Effector CD8-positive, alpha-beta T cell (primary cell): ENCODE measurements at regions not wholly inside any gene's neighbourhood (a gene's known extent, or its start where the extent isn't known, plus 50 kb on each side); places are given as distances from the start of the nearest gene placed in this dataset.
"Not testable (repeated sequence)": the region's sequence is repeated elsewhere in the genome, so short reads cannot be mapped to it uniquely, and the experiment has no call there.

ENCODE experiments used
- DNase-seq: peaks from one replicate; lab custom pipeline; 2025; lab: John Stamatoyannopoulos, UW

DNA sequence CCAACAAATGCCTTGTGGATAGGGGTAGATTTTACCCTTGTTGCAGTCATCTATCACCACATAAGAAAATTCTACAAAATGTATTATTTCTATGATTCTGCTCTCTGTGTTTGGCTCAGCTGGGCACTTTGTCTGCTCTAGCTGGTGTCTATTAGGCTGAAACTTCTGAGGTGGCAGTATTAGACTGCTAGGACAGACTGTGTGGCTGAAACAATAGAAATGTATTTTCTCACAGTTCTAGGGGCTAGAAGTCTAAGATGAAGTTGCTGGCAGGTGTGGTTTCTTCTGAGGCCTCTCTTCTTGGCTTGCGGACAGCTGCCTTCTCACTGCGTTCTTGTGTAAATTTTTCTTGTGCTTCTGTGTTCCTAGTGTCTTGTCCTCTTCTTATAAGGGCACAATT, 1139.6 kb upstream of the LRRTM3 start:
- no peak for DNase-seq

DNA sequence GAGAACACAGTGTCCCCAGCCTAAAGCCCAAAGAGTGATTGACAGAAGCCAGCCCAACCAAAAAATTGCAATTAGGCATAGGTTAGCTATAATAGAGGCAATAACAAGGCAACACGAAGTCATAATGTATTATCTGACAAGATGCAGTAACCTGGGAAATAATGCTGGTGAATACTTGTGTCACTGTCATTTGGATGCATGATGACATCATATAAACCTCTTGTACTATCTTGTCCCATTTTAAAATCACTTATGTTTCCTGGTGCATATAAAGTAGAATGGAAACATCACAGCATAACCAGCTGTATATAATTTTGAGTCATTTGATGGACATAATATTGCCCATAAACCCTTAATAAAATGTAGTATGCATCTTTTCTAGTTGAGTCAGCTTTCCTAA, 1138.3 kb upstream of the LRRTM3 start:
- no peak for DNase-seq

DNA sequence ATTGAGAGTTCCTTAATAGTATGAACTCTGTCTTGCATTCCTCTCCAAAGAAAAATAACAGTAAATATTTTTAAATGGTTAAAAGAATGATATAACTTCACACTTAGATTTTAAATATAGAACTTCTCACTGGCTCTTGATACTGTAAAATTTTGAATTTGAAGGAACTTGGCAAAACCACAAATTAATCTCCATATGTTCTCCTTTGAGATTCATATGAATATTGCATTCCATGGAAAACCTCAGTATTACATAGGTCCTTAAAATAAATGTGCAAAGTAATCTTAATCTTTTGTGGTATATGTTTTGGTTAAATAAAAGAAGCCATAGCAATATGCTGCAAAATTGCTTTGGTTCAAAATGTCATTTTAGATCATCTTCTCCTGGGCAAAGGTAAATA, 1137.6 kb upstream of the LRRTM3 start:
- no peak for DNase-seq

DNA sequence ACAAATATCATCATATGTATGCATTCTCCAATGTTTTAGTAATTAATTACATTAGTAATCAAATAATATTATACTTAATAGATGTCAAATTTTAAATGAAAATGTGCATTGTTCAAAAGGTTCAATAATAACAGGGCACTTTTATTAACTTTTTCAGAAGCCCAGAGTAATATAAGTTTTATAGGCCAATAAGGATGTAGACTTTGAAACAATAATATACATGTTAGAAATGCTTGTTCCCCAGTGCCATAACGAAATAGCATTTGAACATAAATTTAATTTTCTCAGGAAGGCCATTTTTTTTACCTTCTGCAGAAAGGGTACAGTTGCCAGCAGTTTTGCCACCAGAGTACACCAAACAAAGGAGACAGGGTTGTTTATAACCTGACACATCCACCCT, 1133.9 kb upstream of the LRRTM3 start:
- no peak for DNase-seq

DNA sequence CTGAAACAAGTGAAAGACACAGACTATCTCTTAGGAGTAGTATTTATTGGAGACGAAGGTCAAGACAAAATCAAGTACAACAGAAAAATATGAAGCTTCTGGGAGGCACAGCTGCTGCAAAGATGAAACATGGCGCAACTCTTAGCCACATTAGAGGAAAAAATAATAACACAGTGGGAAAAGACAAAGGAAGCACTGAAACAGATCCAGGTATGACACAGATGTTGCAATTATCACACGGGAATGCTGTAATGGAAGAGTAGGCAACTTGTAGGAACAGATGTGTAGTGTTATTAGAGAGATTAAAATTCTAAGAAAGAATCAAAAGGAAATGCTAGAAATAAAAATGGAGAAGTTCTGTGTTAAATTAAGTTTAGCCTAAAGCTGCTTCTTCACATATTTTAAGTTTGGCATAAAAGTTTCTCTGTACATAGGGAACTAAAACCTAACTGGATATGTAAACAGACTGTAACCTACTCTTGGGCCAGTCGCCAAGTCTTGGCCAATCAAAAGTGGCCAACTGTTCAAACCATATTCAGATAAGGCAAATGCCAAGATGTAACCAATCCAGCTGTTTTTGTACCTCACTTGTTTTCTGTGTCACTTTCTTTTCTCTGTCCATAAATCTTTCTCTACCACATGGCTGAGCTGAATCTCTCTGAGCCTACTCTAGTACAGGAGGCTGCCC, 1132.0 kb upstream of the LRRTM3 start:
- DNase-seq: no peak

DNA sequence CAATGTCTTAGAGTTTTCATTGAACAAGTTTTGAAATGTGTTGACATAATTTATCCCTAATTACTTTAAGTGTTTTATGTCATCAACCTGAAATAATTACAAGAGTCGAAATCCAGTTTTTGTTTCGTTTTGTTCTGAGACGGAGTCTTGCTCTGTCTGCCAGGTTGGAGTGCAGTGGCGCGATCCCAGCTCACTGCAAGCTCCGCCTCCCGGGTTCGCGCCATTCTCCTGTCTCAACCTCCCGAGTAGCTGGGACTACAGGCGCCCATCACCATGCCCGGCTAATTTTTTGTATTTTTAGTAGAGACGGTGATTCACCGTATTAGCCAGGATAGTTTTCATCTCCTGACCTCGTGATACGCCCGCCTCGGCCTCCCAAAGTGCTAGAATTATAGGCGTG, 1131.0 kb upstream of the LRRTM3 start:
- not testable (repeated sequence) for DNase-seq

DNA sequence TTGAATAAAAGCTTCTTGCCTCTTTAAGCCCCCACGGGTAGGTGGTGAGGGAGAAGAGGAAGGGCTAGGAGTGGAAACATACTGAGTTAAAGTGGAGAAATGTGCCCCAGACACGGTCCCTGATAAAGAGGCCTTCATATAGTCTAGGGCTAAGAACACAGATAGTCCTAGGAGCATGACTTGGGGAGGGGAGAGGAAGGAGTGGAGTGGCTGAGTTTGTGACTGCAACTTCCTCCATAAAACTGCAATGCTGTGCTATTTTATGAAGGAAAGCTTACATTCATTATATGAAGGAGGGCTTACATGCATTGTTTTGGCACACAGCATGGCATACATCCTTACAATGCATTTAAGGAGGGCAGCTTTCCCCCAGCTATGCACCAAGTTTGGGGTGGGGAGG, 1129.4 kb upstream of the LRRTM3 start:
- no peak for DNase-seq

DNA sequence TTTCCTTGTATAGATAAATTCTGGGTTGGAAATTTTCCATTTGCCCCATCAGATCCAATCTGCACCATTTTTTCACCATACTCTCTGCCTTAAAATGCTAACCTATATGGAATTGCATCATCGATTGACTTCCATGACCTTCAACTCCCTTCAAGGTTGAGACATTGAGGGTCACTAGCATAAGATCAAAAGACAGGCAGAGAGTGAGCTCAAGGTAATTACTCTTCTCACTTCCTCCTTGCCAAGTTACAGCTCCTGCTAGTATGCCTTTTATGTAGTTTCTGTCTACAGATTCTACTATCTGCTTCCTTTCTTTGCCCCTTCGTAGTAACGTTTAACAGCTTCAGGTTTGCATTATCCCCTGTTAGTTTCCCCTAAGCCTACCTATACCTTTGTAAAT, 1127.7 kb upstream of the LRRTM3 start:
- no peak for DNase-seq

DNA sequence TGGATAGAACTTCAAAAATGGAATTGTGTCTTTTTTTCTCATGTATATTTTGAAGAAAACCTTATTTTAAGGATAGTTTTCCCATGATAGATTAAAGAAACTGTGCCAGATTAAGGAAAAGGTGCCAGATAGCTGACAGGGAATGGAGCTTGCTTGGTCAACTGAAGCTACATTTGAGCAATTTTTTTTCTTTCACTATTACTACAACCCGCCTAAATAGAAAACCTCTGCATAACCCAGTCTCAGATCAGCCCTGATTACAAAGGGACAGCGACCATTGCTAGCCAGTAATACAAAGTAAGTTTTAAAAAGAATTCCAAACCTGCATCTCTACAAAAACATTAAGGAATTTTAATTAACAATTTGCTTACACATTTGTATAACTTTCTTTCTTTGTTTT, 1123.4 kb upstream of the LRRTM3 start:
- DNase-seq: no peak

DNA sequence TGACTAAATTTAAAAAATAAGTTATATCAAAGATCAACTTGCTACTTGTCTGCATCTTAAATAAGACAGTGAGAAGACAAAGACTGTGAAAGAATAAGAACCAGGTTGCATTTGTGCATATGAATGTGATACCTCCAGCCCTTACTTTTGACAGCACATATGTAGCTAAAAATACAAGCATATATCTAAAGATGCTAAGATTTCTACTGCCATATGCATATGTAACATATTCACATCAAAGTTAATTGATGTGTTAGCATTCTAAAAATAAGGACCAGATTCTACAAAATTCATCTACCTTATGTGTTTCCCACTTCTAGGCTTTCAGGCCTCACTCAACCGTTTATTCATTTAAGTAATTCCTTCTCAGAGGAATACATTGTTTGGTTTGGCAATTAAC, 1120.3 kb upstream of the LRRTM3 start:
- no peak for DNase-seq

DNA sequence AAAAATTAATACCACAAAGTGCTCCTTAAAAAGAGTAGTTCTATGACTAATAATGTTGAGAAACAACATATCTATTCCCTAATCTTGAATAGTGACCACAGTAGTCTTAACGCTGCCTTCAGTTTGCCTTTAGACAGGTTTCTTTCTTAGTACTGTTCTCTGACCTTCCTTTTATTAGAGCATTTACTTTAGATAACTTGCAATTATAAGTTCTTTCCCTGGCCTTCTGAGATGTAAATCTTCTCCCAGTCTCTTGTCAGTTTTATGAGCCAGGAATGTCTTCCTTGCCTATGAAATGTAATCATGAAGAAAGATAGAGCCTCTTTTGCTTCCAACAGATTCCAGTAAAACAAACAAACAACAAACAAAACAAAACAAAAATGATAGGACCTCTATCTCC, 1119.8 kb upstream of the LRRTM3 start:
- no peak for DNase-seq

DNA sequence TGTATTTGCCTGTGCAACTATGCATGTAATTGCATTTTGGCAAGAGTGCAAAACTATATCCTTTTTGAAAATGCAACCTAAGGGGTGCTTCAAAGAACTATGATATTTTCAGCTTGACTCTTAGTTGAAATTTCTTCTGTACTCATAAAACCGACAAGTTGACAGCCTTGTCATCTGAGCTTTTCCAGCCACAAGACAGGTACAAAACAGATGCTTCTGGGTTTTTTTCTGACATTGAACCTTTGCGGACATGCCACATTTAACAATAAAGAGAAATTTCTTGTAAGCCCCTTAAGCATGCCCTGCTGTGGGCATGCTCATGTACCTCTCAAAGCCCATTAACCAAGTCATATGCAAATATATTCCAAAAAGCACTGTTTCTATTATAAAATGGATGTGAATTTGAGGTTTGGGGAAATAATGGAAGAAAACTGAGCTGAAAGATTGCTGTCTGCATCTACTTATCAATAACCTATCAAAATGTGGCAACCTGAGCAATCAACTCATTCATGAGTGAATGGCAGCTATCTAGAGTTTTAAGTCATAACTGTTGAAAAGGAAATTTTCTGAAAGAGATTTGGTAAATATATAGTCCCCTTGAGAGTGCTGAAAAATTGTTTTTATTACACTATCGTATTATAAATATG, 1117.0 kb upstream of the LRRTM3 start:
- no peak for DNase-seq

DNA sequence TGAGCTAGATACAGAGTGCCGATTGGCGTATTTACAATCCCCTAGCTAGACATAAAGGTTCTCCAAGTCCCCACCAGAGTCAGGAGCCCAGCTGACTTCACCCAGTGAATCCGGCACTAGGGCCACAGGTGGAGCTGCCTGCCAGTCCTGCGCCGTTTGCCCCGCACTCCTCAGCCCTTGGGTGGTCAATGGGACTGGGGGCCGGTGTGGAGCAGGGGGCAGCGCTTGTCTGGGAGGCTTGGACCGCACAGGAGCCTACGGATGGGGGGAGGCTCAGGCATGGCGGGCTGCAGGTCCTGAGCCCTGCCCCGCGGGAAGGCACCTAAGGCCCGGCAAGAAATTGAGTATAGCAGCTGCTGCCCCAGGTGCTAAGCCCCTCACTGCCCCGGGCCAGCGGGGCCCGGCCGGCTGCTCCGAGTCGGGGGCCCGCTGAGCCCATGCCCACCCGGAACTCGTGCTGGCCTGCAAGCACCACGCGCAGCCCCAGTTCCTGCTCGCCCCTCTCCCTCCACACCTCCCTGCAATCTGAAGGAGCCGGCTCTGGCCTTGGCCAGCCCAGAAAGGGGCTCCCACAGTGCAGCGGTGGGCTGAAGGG, 1113.8 kb upstream of the LRRTM3 start:
- DNase-seq: no peak

DNA sequence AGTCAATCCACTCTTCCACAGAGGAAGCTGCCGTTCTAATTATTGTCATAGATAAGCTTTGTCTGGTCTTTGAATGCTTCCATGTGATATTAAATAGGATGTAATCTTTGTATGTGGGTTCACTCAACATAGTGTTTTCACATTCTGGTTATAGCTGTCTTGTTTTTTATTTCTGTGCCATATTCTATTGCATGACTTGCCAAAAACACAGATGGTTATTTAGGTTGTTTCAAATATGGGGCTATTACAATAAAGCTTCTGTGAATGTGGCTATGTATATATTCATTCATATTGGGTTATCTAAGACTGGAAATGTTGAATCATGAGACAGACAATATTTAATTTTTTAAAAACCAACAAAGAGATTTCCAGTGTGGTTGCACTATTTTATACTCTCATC, 1109.3 kb upstream of the LRRTM3 start:
- no peak for DNase-seq

DNA sequence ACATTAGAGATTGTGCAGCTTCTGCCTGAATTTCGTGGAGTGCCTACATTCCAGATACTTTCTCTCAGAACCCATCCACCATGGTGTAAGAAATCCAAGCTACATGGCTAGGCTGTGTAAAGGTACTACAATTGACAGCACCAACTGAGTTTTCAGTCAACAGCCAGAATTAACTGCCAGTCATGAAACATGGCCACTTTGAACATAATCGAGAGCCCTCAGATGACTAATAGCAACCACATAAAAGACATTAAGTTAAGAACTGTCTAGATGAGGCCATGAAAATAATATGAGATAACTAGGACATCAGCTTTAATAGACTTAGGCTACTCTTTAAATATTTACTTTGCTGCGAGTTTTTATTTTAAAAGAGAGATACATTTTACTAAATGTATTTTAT, 1106.8 kb upstream of the LRRTM3 start:
- DNase-seq: no peak

DNA sequence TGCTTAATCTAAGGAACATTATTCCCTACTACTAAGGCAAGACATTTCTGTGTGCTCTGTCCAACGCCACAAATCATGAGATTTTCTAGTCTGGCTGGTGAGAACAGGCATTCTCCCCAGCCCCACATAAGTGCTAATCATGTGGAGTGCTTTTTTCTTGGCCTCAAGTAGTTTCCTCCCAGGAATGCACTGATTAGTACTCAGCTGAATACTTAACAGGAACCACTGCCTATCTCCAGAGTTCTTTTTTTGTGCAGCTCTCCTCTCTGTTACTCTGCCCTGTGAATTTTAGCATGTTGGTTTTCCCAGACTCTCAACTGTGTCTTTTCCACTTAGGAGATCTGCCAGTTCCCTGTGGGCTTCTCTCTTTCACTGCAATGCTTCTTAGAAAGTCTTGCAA, 1098.5 kb upstream of the LRRTM3 start:
- DNase-seq: no peak

DNA sequence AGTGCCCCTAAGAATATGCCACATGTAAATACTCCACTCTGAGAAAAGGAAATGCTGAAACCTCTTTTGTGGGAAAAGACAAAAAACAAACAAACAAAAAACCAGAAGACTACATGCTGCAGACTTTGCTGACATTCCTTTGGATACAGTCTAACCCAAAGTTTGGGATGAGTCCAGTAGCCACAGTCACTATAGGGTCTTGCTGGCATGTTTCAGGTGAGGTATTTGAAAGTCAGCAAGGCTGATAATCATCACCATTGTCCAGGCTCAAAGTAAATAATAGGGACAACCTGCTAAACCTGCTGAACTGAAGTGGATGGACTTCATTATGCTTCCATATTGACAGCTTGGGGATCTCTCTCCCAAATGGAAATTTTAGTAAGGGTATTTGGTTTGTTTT, 1087.0 kb upstream of the LRRTM3 start:
- no peak for DNase-seq

DNA sequence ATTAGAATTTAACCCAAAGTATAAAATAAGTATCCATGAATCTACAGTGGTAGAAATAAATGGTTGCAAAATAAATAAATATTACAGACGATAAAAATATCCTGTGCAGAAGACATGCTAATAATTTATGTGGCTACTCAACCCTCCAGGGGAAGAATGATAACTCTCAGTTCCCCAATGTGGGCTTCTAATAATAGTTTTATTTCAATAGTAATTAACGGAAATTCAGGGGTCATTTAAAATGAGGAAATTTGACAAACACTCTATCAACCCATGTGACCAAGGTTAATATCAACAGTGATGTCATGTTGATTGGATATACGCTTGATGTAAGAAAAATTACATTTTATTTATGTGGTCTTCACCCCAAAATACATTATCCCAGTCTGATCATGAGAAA, 1082.6 kb upstream of the LRRTM3 start:
- no peak for DNase-seq

DNA sequence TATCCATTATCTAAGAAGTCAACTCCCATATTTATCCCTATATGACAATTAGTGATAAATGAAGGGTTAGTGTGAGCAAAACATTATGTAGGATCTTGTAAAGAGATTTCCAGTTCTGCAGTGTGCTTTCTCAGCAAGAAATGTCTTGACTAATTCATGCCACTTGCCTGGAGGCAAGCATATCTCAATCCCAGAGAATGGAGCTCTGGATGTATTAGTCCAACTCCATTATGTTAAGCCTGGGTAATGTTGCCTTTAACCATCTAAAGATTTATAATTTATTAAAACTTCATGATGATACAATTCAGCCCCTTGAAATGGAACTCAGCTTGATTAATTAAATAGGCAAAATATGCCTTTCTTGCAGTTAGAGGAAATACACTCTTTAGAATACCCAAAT, 1079.9 kb upstream of the LRRTM3 start:
- DNase-seq: no peak

DNA sequence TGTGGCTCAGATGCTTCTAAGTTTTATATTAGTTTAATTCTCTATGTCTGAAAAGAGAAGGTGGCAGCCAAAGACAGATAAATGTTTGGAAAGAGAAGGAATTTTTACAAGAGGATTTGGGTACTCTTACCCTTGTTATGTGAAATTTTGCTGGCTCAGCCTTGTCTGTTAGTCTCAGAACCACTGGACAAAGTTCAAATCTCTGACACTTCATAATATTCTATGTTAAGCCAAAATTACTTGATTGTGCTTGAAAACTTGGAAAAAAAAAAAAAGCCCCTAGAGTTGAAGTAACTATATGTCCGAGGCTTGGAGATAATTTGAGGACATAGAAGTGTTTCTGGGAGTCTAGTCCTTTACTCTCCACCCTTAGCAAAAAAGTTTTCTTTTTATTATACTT, 1079.3 kb upstream of the LRRTM3 start:
- no peak for DNase-seq

DNA sequence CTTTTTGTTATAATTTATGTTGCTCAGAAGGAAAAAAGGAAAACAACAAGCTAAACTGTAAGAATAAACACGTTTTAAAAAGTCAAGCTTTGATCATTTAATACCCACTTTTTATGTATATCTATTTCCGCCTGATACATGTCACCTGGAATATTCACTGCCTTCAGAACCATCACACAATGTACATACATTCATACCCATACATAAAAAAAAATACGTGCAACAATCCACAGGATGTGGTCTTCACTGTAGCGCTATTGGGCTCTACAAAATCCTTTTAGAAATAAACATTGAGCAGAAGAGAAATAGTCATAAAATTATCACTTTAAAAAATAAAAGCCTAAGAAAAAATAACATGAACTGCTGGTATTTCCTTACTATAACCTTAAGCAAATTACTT, 1078.9 kb upstream of the LRRTM3 start:
- DNase-seq: no peak

DNA sequence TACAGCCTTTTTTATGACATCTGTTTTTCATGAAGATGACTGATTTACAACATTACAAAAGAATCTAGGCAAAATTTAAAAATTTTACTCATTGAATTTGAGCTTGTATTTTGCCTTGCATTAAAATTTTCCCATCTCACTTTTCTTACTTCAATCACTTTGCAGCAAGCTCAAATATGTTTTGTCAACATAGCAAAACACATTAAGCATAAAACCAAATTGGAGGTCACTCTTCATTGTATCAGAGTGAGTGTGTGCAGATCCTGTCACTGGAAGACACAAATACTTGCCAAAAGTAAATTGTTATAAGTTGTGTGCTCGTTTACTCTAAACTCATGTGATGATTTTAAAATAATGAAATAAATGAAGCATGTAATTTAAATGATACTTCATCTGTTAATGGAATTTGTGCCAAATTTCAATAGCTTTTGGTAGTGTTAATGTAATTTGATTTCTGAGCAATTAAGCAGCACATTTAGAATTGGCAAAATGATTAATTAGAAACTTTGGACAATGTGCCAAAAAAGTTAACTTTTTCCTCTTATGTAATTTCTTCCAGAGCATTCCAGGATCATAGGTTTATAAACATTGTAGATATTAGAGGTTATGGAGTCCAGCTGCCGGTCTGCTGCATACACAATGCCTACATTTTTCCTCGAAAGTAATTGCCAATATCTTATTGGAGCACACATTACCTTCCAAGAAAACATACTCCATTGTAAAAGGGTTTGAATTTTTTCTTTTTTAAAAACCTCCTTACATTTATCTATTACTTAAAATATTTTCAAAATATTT, 1078.2 kb upstream of the LRRTM3 start:
- DNase-seq: no peak

DNA sequence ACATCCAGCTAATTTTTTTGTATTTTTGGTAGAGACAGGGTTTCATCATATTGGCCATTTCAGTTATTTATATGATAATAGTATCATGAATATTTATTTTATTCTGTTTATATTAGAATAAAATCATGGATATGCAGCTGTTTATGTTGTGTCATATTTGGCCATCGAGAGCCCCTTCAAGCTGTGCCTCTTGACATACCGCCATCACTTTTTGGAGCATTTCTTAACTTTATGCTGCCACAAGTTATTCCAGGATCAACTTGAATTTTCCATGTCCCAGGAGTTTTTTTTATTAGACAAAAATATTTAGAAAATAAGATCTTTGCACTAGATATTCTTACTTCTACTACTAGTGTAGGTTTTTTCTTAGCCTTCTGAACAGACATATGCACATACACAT, 1067.0 kb upstream of the LRRTM3 start:
- no peak for DNase-seq
